GM13976 (cell line): ENCODE measurements at regions not wholly inside any gene's neighbourhood (a gene's known extent, or its start where the extent isn't known, plus 50 kb on each side); places are given as distances from the start of the nearest gene placed in this dataset.

Source experiments
- DNase-seq: peaks from one replicate; pipeline ENCODE4 v3.0.0; 2012; ENCODE audit warnings: low spot score
- in situ Hi-C: fragments of 300-500 bp; cut with MboI; formaldehyde crosslinking; loops from one replicate; pipeline ENCODE4 v1.12.0; 2022; ENCODE audit warnings: low sequenced_read_pairs, mixed read lengths, inconsistent platforms; ENCODE audit not compliant: unreplicated experiment
- TF ChIP-seq, protein P1 (sequence below): IDR thresholded peaks from 2 replicates; pipeline ENCODE4 v1.5.1; 2012; ENCODE audit warnings: borderline replicate concordance, mild to moderate bottlenecking; ENCODE audit not compliant: insufficient read depth; ENCODE audit errors: extremely low read depth, missing control alignments, control extremely low read depth

DNA sequence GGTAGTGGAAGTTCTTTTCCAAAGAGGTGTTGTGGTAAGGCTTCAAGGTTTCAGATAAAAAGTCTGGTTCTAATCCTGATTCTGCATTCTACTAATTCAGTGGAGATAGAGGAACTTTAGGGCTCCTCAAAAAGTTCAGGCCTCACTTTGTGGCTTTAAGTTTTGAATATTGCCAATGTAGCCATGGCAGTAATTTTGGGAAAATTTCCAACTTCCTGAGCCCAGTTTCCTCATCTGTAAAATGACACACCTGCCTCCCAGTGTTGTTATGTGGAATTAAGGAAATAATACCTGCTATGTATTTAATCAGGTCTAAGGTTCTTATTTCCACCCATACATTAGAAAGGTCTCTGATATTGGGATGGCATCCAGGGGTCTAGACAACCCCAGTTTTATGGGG is 147.6 kb upstream of the ITGA6 start:
- TF ChIP-seq, protein P1, sequence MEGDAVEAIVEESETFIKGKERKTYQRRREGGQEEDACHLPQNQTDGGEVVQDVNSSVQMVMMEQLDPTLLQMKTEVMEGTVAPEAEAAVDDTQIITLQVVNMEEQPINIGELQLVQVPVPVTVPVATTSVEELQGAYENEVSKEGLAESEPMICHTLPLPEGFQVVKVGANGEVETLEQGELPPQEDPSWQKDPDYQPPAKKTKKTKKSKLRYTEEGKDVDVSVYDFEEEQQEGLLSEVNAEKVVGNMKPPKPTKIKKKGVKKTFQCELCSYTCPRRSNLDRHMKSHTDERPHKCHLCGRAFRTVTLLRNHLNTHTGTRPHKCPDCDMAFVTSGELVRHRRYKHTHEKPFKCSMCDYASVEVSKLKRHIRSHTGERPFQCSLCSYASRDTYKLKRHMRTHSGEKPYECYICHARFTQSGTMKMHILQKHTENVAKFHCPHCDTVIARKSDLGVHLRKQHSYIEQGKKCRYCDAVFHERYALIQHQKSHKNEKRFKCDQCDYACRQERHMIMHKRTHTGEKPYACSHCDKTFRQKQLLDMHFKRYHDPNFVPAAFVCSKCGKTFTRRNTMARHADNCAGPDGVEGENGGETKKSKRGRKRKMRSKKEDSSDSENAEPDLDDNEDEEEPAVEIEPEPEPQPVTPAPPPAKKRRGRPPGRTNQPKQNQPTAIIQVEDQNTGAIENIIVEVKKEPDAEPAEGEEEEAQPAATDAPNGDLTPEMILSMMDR: no peak
- no peak for DNase-seq
- in situ Hi-C loops: no loop called here

DNA sequence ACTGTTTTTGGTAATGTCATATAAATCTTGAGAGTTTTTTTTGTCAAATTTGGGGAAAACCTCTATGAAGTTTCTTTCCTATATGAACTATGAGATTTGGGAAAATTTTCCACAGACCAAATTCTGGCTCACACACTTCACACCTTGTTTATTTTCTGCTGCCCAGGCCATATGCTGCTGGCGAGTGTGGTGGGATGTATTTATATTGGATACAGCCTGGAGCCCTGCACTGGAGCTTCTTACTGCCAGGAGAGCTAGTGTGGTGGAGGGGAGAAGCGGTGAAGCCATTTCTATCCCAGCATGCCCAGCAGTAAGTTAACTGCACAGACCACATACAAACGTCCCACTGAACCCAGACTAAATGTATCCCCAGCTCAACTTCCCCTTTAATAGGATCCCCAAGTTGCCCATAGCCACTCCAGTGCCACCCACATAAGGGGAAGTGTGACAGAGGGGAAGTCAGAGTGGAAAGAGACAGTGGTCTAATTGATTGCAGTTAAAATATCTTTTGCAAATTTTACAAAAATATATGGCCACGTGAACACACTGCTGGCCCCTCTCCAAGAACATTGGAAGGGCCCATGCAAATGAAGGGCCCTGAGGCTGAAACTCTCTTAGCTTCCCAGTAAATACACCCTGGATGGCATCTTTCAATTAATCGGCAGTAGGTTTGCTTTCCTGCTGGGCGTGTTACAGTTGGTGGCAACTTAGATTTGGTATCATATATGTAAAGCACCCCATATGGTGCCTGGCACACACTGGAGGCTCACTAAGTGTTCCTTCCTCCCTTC is 146.6 kb upstream of the ITGA6 start:
- in situ Hi-C loops: no loop called here
- no peak for DNase-seq
- TF ChIP-seq, protein P1: no peak

DNA sequence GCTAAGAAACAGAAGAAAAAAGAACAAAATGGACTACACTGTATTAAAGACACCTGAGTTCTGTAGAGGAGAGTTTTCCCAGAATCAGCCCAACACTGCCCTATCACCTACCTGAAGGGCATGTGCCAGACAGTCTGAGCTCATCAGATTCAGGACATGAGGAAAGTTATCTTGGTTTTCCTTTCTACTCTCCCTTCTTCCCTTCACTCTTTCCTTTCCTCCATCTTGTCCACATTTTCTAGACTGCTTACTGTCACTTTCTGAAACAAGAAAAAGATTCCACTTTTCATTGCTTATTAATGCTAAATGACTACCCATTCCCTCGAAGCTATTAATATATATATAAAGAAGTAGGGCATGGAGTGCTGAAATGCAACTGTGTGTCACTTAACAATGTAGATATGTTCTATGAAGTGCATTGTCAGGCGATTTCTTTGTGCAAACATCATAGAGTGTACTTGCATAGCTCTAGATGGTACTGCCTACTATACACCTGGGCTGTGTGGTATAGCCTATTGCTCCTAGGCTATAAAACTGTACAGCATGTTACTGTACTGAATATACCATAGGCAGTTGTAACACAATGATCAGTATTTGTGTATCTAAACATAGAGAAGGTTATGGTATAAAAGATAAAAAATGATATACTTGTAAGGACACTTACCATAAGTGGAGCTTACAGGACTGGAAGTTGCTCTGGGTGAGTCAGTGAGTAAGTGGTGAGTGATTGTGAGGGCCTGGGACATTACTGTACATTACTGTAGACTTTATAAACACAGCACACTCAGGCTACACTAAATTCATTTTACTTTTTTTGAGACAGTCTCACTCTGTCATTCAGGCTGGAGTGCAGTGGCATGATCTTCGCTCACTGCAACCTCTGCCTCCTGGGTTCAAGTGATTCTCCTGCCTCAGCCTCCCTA is 145.5 kb upstream of the ITGA6 start:
- in situ Hi-C loops: no loop called here
- TF ChIP-seq, protein P1: no peak
- no peak for DNase-seq

DNA sequence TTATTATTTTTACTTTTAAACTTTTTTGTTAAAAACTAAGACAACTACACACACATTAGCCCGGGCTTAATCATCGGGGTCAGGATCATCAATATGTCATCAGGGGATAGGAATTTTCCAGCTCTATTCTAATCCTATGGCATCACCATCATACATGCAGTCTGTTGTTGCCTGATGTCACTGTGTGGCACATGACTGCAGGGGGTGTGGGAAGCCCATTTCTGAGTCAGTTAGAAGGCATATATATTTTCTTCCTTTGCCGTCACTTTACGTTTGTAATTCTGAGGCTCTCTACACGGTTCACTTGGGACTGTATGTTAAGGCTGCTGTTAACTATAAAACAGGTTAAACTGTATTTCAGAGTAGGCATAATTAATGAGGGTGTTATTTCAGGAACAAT is 144.4 kb upstream of the ITGA6 start:
- in situ Hi-C loops: no loop called here
- no peak for DNase-seq
- TF ChIP-seq, protein P1: no peak

DNA sequence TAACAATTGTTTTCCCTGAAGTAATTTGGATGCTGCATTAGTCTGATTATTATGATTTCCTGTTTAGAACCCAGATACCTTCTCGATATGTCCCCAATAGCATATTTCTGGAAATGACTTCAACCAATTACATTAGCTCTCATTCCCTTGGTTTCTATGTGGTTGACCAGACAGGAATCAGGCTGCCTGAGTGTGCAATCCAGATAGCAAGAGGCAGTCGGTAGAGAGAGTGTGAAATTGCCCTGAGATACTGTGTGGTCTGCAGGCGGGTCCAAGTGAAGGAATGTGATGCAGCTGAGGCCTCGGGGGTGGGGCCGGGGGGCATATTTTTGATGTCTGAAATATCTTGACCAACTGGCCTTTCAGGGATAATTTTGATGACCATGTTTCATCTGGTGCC is 143.9 kb upstream of the ITGA6 start:
- TF ChIP-seq, protein P1: no peak
- in situ Hi-C loops: no loop called here
- DNase-seq: no peak

DNA sequence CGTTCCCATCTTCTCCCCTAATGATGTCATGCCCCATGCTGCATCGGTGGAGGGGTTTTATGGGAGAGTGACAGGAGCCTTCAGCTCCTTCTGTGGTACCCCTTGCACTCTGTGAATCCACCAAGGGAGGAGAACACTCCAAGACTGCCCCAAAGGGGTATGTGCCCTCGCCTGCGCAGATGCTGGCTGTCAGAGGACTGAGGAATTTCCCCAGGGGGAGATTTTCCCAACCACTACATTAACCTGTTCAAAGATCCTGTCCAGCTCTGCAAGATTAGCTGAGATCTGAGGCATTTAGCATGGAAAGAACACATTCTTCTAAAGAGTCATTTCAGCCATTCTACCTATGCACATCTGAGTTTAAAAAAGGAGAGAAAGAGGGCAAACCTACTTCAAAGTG is 143.2 kb upstream of the ITGA6 start:
- TF ChIP-seq, protein P1: no peak
- DNase-seq: no peak
- in situ Hi-C loops: no loop called here
